Stimulated activated CD8-positive, alpha-beta memory T cell treated with anti-CD3 and anti-CD28 coated beads, Interleukin-2, amount 100 ng/mL, for 1 hour (primary cell): ENCODE measurements at regions not wholly inside any gene's neighbourhood (a gene's known extent, or its start where the extent isn't known, plus 50 kb on each side); places are given as distances from the start of the nearest gene placed in this dataset.
"Not testable (repeated sequence)": the region's sequence is repeated elsewhere in the genome, so short reads cannot be mapped to it uniquely, and the experiment has no call there.

Experiments
- DNase-seq, 2 donors: peaks; one replicate each; pipeline ENCODE4 v3.0.0-alpha.2; 2020; ENCODE audit warnings: low read depth in 2 of 2

DNA sequence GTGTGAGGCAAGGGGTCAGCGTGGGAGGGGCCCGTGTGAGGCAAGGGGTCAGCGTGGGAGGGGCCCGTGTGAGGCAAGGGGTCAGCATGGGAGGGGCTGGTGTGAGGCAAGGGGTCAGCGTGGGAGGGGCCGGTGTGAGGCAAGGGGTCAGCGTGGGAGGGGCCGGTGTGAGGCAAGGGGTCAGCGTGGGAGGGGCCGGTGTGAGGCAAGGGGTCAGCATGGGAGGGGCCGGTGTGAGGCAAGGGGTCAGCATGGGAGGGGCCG lies 119.2 kb downstream of the SEPTIN14 start:
- DNase-seq, result not testable (repeated sequence)

- DNase-seq, result not testable (repeated sequence)
Measured at GRCh38 chr7:55742651-55743453, 119.7 kb downstream of the SEPTIN14 start.

DNA sequence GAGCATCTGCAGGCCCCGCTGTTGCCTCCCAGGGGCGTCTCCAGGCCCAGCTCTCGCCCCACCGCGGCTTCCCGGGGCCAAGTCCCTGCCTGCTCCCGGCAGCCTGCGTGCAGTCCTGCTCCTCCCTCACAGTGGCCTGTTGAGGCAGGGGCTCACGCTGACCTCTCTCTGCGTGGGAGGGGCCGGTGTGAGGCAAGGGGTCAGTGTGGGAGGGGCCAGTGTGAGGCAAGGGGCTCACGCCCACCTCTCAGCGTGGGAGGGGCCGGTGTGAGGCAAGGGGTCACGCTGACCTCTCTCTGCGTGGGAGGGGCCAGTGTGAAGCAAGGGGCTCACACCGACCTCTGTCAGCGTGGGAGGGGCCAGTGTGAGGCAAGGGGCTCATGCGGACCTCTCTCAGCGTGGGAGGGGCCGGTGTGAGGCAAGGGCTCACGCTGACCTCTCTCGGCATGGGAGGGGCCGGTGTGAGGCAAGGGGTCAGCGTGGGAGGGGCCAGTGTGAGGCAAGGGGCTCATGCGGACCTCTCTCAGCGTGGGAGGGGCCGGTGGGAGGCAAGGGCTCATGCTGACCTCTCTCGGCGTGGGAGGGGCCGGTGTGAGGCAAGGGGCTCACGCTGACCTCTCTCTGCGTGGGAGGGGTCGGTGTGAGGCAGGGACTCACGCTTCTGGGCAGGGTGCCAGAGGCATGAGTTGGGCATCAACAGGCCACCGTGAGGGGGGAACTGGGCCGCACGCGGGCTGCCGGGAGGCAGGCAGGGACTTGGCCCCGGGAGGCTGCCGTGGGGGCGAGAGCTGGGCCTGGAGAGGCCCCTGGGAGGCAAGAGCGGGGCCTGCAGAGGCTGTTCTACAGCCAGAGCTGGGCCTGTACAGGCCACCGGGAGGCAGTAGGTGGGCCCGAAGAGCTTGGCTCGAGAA lies 120.6 kb downstream of the SEPTIN14 start:
- not testable (repeated sequence) for DNase-seq

DNA sequence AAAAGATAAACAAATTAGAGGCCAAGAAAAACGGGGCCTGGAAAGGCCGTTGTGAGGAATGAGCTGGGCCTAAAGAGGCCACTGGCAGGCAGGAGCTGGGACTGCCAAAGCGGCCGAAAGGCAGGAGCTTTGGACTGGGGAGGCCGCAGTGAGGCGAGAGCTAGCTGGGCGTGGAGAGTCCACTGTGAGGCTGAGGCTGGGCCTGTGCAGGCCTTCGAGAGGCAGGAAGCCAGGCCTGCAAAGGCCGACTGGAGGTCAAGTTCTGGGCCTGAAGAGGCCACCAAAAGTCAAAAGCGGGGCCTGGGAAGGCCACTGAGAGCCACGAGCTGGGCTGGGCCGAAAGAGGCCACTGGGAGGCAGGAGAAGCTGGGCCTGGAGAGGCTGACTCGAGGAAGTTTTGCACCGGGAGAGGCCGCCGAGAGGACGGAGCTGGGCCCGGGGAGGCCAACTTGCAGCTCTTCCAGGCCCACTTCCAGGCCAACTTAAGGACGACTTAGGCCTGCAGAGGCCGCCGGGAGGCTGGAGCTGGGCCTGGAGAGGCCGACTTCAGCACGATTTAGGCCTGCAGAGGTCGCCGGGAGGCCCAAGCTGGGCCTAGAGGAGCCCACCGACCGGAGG lies 121.8 kb downstream of the SEPTIN14 start:
- not testable (repeated sequence) for DNase-seq

DNA sequence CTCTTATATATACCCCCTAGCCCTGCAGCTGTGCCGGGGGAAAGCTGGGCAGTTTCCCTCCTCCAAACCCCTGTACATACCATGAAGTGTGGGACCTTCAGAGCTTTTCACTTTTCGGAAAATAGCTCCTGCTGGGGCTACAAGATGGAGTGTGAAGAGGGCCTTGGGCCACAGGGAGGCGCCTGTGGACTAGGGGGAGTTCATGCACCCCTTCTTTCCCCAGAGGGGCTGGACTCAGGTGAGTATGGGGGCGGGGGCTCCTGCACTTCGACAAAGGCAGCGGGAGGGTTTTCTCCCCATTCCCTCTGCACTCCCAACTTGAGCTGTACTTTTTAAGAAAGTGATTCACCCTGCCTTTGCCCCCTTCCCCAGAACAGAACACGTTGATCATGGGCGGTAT lies 122.5 kb downstream of the SEPTIN14 start:
- not testable (repeated sequence) for DNase-seq

GRCh38 chr7:55736641-55737221 lies 125.8 kb downstream of the SEPTIN14 start:
- not testable (repeated sequence) for DNase-seq

DNA sequence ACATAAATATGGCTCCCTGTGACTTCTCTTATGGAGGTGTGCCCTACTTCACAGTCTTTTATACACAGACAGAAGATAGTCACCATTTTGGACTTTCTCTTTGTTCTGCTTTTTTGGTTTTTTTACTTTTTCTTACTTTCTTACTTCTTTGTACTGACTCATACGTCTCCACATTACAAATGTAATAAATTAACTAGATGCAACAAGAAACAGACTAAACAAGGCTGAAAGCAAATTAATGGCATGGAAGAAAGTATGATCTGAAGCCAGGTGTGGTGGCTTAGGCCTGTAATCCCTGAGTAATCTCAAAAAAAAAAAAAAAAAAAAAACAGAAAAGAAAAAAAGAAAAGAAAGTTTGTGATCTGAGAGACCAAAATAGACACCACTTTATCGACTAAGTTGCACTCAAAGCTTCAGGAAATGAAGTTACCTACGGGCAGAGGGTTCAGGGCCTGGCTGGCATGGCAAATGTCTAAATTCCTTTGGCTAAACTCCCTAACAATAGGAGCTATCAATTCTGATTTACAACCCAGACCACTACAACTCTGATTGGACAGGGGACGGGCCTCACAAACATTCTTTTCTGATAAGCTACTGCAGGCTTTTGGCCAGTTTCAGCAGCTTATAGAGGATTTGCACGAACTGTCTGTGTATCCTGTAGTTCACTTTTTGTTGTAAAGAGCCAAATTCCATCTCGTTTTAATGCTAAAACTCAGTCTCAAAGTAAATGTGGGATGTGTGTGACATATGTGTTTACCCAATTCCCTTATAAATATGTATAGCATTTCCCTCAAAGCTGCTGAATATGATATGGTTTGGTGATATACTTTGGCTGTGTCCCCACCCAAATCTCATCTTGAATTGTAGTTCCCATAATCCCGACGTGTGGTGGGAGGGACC lies 129.1 kb downstream of the SEPTIN14 start:
- no peak for DNase-seq

DNA sequence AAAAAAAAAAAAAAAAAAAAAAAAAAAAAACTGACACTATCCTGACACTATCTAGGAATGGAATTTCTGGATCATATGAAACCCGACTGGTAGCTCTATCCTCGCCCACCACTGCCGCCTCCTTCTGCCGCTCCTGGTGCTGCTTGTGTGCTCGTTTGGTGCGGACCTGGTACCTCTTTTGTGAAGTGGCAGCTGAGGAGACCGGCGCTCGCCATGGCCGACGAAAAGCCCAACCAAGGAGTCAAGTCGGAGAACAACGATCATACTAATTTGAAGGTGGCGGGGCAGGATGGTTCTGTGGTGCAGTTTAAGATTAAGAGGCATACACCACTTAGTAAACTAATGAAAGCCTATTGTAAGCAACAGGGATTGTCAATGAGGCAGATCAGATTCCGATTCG lies 130.6 kb downstream of the SEPTIN14 start:
- DNase-seq, result no peak

- DNase-seq, result no peak
Measured at GRCh38 chr7:55730197-55730596, 132.4 kb downstream of the SEPTIN14 start.

DNA sequence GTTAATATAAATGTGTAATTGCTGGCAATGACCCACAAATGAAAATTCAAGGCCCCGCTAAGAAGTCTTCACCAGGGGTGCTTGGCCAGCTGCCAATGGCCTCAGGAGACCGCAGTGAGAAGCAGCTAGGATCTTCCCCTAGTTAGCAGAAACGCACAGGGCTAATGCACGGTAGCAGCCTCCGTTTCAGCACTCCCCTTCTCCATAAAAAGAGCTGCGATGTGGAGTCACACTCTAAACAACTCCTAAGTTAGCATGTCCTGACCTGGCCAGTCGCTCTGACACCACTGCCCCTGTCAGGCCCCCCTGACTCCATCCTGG lies 139.0 kb downstream of the SEPTIN14 start:
- DNase-seq, result no peak

- not testable (repeated sequence) for DNase-seq
Measured at GRCh38 chr7:55722874-55723620, 139.5 kb downstream of the SEPTIN14 start.

- not testable (repeated sequence) for DNase-seq
Measured at GRCh38 chr7:55721004-55721403, 141.5 kb downstream of the SEPTIN14 start.

- DNase-seq, result not testable (repeated sequence)
Measured at GRCh38 chr7:55715247-55715867, 143.1 kb upstream of the VOPP1 start.

GRCh38 chr7:55714370-55714769 lies 142.1 kb upstream of the VOPP1 start:
- DNase-seq, result not testable (repeated sequence)

DNA sequence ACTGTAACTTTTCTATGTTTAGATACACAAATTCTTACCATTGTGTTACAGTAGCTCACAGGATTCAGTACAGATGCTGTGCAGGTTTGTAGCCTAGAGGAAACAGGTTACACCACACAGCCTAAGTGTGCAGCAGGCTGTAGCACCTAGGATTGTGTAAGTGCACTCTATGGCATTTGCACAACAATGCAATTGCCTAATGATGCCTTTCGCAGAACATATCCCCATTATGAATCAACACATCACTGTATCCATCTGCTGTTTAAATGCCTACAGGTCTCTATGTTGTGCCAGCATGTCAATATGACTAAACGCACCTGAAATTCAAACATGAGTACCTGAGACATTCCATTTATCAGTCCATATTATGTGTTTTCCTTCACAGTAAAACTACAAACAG lies 138.0 kb upstream of the VOPP1 start:
- not testable (repeated sequence) for DNase-seq

DNA sequence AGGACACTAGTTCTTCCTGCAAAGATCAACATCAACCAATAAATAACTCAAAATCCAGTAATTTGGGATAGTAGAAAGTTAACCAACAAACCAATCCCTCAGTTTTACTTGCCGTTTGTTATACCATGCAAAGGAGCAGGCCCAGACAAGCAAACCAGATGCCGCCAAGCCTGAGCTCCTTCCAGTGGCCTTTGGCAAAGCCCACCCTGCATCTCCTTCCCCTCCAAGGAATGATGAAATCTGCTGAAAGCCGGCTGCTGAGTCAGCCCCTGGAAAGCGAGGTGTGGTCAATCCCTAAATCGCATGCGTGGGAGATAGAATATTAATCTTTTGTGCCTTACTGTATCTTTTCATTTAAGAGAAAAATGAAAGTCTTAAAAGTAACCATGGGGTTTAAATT lies 135.7 kb upstream of the VOPP1 start:
- not testable (repeated sequence) for DNase-seq

DNA sequence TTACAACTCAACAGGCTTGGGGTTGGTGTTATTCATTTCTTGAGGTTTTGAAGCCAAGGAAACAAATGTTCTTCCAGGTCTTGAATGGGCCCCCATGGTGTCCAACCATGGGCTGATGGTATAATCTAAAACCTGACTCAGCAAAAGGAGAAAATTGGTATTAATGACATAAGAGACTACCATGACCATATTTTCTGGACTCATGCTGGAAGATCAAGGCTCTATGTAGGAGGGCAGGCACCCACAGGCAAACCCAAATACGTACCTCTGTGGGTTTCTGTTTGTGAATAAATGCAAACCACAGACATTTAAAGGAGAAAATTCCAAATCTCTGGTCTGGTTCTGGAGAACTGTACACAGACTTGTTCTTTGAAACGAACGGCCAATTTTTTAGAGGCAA lies 135.1 kb upstream of the VOPP1 start:
- DNase-seq, result not testable (repeated sequence)

GRCh38 chr7:55706451-55707195 lies 134.3 kb upstream of the VOPP1 start:
- DNase-seq, result not testable (repeated sequence)

- DNase-seq, result not testable (repeated sequence)
Measured at GRCh38 chr7:55705728-55706450, 133.6 kb upstream of the VOPP1 start.
